Stimulated activated CD4-positive, alpha-beta T cell treated with anti-CD3 and anti-CD28 coated beads, Interleukin-2, amount 100 ng/mL, for 48 hours (primary cell): ENCODE measurements at regions not wholly inside any gene's neighbourhood (a gene's known extent, or its start where the extent isn't known, plus 50 kb on each side); places are given as distances from the start of the nearest gene placed in this dataset.
A peak's percentile ranks its signal among the peaks of the same experiment; 100 is the strongest.

Experiments used
- DNase-seq, 2 donors: peaks; one replicate each; pipeline ENCODE4 v3.0.0-alpha.2; 2020

DNA sequence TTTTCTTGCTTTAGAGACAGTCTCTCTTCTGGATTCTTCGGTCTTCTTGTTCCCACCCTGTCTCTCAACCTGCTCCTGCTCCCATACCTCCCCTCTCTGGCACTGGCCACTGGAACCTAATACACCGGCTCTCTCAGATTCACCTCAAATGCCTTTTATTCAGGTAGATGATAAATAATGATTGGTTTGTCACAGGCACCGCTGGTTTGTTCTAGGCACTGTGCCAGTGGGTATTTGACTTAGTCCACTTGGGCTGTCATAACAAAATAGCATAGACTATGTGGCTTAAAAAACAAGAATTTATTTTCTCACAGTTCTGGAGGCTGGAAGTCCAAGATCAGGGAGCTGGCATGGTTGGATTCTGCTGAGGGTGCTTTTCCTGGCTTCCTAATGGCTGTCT is 278.2 kb upstream of the STT3B start:
- DNase-seq: no peak

DNA sequence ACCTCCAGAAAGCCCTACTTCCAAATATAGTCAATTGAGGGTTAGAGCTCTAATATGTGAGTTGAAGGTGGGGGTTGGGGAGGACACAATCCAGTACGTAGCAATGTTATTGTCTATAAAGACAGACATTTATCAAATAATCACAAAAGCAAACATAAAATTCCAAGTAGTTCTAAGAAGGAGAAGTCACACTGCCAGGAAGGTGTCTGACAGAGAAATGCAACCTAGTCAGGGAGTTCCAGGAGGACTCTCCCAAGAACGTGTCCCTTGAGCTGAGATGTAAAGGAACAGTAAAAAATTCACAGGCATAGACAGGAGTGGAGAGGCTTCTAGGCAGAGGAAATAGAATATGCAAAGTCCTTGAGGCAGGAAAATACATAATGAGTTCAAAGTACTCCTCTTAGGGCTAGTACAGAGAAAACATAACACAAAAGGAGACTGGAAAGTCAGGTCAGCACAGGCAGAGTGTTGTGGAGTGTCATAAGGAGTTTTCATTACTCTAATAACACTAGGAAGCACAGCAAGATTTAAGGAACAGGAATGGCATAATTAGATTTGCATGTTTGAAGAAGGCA is 277.6 kb upstream of the STT3B start:
- no peak for DNase-seq

DNA sequence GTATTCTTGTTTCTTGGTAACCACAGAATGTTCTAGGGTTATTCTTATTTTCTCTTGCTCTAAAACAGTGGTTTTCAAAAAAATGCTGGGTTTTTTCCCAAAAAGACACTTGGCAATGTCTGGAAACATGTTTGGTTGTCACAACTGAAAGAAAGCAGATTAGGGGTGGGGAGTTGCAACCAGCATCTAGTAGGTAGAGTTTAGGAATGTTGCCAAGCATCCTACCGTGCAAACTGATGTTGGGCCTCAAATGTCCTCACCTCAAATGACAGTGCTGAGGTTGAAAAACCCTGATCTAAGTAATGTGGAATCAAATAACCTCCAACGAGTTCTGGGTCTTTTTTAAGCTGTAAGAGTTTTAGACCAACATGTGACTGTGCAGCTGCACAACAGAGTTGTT is 270.5 kb upstream of the STT3B start:
- no peak for DNase-seq

DNA sequence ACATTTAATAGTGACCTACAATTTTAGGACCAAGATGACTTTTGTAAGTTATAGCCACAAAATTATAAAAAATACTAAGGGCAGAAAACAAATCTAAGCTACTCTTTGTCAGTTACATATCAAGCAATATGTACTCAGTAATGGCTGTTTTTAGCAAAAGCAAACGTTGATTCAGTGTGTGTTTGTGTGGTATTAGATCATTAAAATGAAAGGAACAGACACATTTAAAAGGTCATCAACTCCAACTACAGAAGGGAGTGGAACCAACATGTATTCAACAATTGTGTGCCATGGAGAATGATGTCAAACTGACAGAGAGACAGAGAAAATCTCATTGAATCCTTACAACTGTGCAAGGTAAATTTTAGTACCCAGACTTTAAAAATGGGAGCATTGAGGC is 268.8 kb upstream of the STT3B start:
- DNase-seq: no peak

DNA sequence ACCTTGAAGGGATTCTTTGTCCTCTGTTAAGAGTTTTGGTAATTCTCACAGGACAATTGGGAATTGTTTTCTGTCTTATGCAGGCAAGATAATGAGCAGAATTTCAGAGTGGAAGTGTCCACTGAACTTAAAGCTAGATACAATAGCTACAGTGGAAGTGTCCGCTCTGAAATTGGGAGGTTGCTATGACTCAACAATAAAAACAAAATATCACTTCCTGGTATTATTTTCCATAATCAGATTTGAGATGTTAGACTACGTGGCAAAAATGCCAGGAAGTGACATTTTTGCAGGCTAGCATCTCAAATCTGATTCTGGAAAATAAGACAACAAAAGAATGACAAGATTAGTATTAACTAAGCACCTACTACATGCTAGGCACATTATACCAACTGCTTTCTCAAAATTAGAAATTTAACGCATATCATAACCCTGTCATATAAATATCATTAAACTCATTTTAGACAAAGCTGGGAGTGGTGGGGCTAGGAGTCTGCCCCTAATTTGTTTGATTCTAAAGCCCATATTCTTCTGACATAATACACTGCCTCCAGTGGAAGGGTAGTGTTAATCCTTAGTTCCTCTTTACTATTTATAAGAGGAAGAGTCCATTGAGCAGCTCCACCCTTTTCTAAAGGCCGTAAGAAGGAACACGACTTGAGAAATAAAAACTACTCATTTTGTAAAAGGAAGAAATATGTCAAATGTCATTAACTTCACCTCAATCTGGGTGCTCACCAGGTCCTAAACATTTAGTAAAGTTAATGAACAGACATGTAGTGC is 266.9 kb upstream of the STT3B start:
- DNase-seq: no peak

DNA sequence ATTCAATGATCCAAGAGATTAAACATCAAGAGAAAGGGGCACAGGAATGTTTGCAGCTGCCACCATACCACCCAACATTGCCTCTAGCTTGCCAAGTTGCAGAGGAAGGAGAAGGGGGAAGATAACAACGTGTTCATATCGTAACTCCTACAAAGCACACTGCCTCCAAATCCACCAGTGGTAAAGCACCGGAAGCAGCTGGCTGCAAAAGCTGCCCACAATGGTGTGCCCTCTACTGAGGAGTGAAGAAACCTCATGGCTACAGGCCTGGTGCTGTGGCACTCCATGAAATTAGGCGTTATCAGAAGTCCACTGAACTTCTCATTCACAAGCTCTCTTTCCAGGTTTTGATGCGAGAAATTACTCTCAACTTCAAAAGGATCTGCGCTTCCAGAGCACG is 263.9 kb upstream of the STT3B start:
- DNase-seq: no peak

DNA sequence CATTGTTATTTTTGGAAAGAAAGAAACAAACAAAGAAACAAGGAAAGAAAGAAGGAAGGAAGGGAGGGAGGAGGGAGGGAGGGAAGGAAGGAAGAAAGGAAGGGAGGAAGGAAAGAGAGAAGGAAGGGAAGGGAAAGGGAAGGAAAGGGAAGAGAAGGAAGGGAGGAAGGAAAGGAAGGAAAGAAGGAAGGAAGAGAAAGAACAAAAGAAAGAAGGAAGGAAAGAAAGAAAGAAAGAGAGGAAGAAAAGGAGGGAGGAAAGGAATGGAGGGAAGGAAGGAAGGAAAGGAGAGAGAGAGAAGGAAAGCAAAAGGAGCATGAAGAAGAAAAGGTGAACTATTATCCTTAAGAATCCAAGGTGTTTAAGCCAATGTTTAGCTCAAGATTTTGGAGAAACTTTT is 262.7 kb upstream of the STT3B start:
- DNase-seq: no peak

DNA sequence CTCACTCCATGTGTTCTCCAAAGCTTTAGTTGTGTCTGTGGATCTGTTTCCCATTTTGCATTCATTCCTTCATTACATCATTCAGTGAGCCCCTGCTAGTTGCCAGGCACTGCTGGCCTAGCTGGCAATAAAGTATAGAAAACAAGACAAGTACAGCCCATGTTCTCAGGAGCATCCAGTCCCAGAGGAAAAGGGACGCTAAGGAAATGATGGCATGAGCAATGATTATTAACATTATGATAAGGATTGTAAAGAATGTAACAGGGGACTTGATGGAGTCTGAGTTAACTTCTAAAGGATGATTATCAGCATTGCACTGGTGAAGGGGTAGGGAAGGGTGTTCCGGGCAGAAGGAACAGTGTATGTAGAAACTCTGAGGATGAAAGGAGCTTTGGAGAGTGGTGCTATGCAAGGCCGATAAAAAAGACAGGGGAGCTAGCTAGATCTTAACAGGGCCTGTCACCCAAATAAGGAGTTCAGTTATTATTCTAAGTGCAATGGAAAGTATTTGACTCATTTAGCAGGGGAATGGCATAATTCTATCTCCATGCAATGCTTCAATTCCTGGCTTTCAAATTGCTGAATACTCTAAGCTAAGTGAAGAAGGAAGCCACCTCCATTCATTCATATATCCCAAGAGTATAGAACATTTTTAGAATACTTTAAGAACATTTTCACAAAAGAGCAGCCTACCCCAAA is 258.2 kb upstream of the STT3B start:
- no peak for DNase-seq

DNA sequence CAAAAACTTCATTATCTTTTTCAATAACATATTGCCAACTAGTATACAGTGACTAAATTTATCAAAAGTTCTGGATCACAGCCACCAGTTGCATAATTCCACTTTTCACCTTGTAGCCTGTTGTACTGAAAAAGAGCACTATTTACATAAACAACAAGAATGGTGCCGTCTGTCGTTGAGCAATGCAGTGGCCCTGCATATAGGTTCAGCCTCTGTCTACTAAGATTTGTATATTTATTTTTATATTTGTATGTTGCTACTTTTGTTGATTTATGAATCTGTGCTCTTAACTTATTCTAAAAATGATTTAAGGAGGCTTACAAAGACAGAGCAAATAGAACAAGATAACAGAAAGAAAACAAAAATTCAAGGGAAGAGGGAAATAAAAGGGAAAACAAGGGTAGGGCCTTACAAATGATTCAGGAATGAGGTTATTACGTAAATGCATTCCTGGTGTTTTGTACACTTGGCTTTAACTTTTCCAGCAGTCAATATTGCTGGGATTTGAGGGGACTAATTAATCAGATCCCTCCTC is 257.6 kb upstream of the STT3B start:
- no peak for DNase-seq

DNA sequence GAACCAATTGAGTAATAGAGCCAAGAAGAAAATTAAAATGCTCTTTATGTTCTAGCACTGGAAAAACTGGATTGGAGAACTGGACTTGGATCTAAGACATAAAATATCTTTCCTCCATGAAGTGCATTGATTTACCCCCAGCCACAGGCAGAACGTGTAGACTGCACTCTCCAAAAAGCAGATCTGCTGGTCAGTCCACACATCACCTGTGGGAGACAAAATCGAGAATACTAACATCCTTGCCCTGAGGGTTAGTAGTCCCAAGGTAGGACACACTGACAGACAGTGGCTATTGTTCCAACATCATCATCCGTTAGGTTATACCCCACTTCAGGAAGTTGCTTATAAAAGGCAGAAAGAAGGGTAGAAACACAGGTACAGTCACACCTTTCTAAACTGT is 257.1 kb upstream of the STT3B start:
- DNase-seq: no peak

DNA sequence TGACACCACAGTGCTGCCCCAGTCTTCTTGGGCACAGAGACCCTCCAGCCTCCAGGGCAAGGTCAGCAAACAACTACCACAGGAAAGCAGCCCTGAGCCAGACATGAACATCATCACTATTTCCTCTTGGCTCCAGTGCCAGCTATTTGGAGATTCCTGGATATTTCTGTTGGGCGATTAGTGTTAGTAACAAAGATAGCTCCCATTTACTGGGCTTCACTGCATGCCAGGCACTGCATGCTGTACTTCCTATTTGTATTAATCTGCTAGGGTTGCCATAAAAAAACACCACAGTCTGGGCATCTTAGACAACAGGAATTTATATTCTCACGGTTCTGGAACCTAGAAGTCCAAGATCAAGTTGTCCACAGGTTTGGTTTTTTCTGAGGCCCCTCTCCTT is 255.1 kb upstream of the STT3B start:
- no peak for DNase-seq

DNA sequence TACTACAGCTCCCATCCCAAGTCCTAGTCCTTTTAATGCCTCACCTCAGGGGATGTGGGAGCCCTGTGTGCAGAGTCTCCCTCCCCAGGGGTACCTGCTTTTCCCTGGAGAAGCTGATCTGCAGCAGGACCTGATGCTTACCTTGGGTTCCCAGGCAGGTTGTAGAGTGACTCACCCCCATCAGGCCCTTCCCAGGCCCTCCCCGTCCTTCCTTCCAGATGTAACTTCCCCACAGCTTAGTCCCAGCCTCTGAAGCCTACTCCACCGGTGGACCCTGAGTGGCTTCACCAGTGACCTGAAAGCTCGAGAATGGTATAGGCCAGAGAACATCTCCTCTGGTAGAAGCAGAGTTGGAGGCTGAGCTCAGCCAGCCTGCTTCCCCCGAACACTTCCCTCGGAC is 254.2 kb upstream of the STT3B start:
- DNase-seq: no peak

DNA sequence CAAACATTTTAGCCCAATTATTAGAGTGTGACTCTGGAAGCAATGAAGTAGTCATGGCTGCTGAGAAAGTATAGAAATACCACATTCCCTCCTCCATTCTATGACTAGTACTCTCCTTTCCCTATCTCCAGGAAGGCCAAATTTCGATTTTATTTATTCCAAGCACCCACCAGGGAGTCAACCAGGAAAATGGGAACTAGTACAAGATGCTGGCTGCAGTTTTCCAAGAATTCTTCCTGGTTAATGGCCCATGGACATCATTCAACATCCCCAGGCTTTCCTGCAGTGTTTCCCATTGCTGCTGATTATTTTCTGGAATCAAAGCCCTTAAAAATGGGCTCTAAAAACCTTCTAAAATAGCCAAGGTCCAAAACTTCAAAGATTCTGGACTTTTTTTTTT is 247.9 kb upstream of the STT3B start:
- no peak for DNase-seq

DNA sequence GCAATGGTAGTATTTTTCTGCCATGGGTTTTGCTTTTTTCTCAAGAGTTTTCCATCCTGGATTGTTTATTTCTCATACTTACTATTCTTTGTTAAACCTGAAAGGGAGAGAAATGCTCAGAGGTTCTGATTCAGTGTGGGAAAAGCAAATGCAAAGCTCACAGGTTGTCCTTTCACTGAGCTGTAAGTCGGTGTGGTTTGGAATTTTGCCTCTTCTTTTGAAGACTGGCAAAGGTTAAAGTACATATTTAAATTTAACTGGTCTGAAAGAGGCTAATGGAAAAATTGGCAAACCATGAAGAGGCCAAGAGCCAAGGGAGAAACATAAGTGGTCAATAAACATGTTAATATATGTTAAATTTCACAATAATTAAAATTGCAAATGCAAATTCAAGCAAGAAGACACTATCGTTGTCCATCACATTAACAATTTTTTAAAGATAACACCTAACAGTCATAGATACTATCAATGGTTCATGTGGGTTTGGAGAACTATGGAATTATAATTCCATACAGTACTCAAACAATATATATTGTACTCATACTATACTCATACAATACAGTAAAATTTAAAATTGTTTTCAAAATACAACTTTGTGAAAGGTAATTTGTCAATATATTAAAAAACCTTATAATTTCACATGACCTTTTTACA is 246.8 kb upstream of the STT3B start:
- DNase-seq: no peak

DNA sequence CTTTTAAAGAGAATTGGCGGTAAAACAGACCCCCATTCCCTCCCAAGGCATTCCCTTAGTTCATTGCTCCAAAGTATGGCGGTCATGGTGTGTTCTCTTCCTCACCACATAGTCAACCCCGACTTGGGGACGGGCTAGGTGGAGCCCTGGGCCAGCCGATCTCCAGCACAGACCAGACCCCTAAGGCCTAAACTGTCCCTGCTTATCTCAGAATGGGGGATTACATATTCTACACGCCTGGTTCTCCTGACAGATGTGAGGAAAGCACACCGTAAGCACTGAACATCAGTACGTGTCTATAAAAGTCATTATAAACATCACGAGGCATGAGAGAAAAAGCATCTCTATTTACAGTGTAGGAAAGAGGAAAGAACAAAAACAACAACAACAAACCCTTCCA is 244.5 kb upstream of the STT3B start:
- DNase-seq: no peak

DNA sequence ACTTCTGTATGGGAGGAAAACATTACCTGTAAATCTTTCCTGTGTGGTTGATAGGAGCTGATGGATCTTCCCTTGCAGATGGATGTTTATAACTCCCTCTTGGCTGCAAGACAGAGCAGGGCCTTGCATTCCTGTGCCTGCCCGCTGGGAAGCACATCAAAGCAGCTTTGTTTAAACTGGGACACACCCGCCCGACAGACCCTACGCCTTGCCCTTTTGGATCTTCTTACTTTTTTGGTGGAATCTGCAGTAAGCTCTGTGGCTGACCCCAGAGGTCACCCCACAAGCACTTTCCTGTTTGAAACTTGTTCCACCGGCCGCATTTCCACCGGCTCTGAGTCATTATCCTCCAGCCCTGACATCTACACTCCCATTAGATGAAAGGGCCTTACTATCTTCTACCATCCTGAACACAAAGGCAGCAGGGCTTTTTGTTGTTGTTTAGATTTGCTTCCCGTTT is 244.1 kb upstream of the STT3B start:
- DNase-seq: peak; percentile 4 to 16

DNA sequence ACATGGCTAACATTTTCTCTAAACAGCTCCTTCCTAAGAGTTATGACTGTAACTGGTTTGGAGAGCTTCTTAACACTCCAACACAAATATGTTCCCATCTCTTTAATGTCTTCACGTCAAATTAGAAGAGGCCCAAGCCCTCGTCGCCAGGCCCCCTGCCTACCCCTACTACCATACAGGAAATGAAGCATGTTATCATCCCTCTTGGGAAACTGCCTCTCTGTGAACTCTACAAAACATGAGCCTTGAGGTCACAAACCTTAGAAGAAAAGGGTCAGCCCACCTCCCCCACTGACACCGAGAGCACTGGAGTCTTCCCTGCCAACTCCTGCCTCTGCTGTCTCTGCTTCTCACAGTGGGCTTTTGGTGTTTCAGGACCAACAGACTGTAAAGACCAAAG is 243.1 kb upstream of the STT3B start:
- no peak for DNase-seq

DNA sequence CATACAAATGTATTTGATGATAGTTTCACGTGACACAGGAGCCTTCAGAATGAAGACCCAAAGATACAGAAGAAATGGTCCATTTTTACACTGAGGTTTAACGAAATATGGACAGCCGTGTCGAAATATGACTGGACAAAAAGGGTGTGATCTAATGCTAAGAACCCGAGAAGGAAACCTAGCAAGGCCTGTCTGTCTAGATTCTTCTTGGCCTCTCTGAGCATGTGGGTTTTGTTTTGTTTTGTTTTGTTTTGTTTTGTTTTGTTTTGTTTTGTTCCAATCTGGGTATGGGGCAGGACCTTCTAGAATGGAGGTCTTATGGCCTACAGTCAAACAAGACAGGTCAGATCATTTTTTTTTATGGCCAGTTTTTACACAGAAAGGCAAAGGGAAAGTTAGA is 242.7 kb upstream of the STT3B start:
- DNase-seq: no peak

DNA sequence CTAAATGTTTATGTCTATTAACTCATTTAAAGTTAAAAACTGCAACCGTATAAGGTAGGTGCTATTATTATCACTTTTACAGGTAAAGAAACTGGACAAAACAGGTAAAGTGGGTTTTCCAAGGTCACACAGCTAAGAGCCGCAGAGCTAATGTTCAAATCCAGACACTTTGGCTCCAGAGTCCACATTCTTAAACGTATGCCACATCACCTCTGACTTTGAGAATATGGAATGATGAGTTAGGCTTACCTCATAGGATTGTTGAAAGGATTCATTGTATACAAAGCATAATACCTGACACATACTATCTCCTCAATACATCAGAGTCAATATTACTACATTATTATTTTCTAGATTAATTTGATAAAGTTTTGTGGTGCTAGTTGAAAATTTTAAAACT is 240.9 kb upstream of the STT3B start:
- no peak for DNase-seq

DNA sequence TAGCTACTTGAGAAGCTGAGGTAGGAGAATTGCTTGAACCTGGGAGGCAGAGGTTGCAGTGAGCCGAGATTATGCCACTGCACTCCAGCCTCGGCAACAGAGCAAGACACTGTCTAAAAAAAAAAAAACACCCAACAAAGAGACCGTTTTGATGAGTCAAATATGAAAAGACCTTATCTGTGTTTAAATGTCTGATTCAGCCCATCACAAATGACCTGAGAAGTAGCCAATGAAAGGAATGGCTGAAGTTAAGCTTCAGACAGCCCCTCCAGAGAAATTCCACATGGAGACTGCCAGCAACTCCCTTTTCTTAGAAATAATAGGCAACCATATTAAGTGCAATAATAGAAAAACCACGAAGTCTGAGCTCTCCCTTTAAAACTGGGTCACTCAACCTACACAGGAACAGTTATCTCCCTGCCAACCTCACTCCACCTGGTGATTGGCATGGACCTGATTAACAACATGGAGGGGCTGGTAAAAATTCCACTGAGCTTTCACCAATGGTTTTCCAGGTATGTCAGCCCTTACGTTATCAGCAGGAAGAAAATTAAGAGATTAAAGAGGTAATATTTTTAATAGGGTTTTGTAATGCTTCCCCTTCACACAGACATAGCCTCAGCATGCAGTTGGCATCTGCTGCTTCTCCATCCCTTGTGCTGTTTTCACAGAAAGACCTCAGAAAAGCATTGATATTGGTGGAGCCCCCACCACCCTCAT is 238.1 kb upstream of the STT3B start:
- DNase-seq: no peak

DNA sequence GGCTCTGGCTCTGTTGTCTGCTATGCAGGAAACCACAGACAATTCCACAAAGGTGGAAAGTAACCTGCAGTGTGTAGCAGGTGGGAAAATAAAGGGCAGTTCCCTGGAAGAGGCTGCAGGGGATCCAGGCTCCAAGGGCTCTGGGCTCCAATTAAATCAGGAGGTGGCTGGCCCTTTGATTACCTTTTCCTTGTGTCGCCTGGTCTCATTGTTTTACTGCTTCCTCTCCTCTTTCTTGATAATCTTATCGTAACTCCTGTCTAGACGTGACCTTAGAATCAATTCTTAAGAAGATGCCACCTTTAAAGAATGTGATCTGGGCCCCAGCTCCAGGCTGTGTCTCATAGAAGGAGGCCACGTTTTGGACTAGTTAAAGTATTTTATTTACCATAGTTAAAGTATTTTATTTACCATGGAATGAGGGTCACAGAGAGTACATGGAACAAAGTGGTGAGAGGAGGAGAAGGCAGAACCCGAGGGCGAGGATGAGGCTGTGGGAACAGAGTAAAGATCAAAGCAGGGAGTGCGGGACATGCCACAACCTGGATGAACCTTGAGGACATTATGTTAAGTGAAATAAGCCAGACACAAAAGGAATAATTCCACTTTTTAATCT is 237.5 kb upstream of the STT3B start:
- DNase-seq: no peak

DNA sequence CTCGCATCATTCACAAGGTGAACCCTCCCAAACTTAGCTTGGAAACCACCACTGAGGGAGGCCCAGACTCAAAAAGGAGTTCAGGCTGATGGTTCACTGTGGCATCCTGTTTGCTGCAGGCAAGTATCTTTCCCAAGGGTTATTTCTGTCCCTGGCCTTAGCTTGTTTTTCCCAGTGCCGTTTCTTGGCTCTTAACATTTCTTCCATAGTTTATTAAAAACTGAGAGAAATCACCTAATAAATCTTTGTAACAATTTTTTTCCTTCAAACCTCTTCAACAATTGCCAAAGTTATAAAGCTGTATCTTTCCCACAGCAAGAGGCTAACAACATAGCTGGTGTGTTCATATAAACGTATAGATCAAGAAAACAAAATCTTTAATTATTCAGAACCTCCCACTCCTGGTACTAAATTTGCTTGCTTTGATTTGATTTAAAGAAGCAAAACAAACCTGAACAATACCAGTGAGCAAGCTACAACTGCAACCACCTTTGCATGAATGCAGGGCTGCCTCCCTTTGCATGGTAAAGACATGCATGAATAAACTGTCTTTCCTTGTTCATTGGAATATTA is 234.9 kb upstream of the STT3B start:
- no peak for DNase-seq
